GM19397 (cell line): ENCODE measurements at regions not wholly inside any gene's neighbourhood (a gene's known extent, or its start where the extent isn't known, plus 50 kb on each side); places are given as distances from the start of the nearest gene placed in this dataset.
"Not testable (repeated sequence)": the region's sequence is repeated elsewhere in the genome, so short reads cannot be mapped to it uniquely, and the experiment has no call there.

Experiments used
- ATAC-seq: cut with Tn5 transposase; IDR thresholded peaks from one replicate; pipeline ENCODE4 v1.9.1; 2021; ENCODE audit warnings: mild to moderate bottlenecking, moderate library complexity; ENCODE audit not compliant: unreplicated experiment

DNA sequence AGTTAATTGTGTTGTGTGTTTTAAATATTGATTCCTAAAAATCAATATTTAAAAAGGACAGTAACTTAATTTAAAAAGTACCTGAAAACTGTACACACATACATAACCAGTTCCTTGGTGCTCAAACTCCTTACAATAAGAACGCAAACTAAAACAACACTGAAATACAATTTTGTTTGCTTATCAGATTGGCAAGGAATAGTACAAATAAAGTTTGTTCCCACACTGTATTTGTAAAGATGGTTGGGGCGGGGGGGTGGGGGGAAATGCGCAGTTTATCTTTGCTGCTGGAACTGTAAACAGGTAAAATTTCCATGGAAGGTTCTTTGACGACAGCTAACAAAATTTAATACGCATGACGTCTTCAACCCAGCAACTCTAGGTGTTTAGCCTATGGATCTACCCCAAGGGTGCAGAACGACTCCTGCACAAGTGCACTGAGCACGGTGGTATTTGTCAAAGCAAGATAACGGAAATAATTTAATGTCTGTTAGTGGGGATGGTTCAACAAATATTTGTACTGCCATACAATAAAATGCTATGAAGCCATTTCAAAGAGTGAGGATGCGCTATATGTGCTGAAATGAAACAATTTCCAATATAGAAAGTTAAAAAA, 96.5 kb downstream of the ING1 start:
- ATAC-seq: no peak

DNA sequence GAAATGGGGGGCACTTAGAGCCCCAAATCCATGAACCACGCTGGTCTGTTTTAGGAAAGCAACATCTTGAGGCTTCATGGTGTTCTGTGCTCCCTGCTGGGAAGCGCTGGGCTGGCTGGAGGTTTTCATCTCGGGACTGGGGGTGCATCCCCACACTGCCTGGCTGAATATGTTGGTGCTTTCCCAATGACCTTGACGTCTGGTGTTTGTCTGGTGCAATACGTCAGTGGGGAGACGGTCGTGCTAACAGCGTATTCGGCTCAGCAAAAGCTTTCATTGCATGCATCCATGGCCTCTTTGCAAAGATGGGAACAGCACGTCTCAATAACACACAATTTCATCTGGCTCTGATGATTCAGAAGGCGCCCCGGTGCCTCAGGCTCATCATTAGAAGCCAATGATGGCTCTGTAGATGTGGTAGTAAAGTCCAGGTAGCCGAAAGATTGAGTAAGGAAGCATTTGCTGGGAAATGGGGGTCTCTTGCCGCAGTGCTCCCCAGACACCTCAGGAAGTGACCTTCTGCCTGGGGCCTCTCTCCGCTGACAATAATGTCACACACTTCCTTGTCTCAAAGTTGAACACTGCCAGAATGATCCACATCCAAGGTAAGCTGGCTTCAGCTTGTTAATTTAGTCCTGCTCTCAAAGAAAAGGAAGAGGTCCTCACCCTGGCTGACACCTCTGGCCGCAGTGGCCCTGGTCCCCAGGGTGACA, 97.7 kb downstream of the ING1 start:
- ATAC-seq: no peak

DNA sequence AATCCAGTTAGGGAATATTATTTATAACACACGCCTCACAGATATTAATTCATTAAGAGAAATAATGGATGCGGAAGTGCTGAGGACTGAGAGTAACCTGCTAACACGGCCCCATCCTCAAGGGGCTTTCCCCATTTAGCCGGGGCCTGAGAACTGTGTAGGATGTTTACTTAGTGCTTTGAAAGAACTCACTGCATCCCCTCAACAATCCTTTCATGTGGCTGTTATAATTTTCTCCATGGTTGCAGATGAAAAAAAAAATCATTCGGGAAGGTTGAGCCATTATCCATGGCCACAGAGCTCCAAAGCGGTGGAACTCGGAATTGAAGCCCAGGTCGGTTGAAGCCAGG, 98.2 kb downstream of the ING1 start:
- no peak for ATAC-seq

DNA sequence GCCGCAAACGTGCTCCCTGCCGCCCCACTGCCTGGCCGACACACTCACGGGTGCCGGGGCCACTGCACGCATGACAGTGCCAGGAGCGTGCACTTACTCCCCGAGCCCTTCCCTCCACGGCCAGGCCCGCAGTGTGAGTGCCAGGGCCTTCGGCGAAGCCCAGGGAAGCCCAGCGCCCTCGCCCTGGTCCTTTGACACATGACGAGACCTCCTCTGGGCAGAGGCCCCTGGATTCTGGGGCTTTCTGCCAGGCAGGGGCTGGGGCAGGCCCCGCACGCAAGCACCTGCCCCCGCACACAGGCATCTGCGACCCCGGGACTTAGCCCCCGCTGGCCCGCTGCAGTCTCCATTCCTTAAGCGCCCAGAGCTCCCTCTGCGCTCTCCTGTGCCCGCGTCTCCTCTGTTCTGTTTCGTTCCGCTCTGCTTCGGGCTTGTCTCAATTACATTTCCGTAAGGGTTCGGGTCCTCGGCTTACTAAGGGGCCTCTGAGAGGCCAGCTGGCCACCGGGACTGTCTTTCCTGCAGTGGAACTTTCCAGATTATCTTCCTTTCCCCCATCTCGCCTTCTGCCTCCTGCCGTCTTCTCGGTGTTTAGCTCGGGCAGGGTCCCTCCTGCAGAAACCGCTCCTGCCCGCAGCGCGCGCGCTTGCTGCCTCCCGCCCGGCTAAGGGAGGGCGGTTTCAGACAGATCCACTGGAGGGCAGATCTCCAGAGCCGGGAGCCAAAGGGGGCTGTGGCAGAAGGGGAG, 98.8 kb downstream of the ING1 start:
- ATAC-seq: no peak

DNA sequence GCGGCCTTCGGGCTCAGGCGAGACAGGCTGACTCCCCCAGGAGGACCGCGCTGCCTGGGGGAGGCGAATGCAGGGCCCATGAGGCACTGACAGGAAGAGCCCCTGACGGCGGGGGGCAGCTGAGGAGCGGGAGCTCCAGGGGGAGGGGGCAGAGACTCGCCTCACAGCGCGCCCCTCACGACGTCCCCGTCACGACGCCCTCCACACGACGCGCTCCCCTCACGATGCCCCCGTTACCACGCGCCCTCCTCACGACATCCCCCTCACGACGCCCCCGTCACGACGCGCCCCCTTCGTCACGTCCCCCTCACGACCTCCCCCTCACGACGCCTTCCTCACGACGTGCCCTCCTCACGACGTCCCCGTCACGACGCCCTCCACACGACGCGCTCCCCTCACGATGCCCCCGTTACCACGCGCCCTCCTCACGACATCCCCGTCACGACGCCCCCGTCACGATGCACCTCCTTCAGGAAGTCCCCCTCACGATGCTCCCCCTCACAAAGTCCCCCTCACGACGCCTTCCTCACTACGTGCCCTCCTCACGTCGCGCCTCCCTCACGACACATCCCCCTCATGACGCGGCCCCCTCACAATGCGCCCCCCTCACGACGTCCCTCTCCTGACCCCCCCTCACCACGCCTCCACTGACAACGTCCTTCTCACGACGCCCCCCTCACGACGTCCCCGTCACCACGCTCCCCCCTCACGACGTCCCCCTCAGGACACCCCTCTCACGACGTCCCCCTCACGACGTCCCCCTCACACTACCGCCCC, 99.6 kb downstream of the ING1 start:
- no peak for ATAC-seq

DNA sequence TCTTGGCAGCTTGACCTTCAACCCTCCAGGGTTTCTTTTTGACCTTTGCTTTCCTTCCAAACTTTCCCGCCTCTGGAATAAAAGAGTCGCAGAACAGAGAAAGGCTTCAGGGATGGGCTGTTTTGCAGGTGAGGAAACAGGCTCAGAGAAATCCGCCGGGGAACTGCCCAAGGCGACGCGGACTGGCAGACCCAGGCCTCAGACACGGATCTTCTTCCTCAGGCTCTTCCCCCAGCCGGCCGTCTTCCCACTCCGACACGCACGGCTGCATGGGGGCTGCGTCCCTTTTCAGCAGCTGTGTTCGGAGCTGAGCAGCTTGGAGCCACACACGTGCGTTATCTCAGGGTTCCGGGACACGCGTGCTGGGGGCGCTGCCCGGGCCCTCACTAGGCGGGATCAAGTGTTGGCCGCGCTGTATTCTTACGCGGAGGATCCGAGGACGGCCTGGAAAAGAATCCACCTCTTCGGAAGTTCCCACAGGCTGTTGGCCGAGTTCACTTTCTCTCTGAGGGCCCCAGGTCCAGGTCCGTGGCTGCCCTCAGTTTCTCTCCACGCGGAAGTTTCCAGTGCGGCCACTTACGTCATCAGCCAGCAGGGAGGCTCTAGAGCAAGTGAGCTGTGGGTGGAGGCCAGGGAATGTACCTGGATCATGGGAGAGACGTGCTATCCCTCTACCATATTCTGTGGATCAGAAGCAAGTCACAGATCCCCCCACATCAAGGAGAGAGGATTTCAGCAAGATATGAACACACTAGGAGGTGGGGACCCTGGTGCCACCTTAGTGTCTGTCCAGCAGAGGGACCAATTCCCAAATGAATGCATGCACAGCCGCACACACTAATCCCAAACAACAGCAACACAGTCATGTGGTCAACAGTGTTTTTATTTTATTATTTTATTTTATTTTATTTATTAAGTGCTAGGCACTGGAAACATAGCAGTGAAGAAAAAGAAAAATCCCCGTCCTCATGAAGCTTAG, 100.4 kb downstream of the ING1 start:
- no peak for ATAC-seq

DNA sequence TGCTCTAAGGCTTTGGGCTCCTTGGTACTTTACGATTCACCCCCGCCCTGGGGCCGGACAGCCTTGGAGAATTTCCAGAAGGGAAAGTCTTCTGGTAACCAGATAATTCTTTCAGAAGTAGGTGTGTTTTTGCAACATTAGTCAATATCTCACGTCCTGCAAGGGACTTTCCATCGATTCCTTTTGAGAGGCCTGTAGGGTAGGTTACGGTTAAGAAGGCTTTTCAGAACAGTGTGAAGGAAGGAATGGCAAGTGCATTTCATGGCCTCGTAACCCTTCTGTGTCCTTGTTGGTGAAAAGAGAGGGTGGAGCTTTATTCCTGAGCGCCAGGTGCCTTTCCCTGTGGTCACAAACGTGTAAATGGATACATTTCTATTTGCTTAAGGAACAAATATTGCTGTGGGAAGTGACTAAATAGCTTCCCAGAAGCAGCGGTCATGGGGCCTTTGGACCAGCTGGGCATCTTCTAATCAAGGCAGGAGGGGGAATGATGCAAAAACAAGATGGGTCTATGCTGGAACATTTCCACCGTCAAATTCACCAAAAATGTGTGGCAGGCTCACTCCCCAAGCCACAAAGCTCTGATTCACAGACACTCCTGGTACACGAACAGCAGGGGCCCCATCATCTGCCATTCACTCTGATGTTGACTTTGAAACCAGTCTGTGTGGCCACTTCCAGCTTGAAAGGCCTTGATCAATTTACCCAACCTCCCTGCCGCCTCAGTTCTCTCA, 99.2 kb downstream of the ANKRD10 start:
- no peak for ATAC-seq

DNA sequence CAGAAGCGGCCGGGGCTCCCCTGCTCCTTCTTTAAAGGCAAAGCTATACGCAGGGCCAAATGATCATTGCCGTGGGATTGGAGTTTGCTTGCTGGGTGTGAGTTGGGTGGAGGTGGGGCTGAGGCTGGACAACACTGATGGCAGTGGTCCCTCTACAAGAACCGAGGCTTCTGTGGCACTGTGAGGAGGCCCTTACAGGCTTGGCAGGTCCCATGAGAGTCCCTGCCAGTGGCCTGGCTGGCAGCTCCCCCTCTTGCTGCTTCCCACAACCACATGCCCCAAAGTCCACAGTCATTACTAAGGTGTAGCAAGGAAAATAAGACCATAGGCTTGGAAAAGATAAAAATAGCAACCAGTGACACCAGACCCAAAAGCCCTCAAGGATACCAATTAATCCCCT, 98.4 kb downstream of the ANKRD10 start:
- ATAC-seq: no peak

DNA sequence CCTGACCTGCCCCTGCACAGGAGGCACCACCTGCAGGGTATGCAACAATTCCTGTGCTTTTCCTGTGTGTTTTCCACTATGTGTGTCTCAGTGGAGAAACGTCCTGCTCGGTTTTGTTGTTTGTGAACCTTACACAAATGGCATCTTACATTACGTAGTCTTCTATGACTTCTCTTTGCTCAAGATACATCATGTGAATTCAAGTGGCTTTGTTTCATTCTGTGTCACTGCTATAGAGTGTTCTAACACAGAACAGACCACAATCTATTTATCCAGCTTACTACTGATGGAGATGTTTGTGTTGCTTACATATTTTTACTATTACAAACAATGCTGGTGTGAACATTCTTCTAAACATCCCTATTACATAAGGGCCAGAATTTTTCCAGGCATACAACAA, 97.7 kb downstream of the ANKRD10 start:
- ATAC-seq: no peak

DNA sequence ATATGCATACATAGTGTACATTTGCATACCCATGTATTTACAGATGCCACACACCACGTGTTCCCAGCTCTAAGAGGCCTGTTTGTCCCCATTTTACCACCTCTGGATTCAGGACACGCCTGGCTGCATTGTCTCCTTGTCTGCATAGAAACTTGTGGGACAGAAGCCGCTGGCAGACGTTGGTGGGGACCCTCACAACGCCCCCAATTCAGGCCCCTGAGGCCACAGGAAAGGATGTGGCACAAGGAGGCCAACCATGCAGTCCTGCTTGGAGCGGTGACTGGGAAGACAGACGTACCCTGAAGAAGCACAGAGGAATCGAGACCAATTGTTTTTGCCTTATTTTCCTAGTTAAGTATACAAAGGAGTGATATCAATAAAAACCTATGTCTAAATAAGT, 96.1 kb downstream of the ANKRD10 start:
- ATAC-seq: no peak

DNA sequence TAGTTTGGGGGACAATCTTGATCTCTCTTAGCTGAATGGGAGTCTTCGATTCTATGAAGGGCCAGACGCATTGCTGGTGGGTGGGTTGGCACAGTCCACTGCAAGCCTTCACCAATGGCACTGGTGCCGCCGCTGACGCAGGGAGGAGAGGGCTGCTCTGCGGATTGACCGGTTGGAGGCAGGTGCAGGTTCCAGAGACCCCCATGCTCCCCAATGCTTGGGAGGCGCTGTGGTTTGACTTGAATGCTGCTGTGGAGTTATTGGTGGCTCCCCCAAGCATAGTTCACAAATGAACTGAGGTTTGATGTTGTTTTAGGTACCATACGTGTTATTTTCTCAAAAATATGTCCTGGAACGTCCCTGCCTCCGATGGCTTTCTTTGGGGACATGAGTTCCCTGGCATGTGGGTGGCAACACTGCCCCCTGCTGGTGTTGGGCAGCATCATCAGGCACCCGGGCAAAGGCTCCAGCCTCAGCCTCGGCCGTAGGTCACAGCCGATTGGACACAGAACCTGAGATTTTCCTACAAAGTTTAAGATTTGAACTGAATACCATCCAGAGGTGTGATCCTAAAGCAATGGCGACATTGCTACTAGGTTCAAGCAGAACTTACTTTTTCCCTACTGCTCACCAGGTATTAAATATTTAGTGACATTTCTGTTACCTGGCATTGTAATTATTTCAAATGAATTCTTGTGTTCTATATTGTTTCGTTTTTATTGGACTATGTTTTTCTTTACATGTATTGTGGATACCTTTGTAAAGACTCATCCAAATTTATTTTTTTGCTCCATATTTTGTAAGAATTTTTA, 95.5 kb downstream of the ANKRD10 start:
- peak; percentile 87 for ATAC-seq

DNA sequence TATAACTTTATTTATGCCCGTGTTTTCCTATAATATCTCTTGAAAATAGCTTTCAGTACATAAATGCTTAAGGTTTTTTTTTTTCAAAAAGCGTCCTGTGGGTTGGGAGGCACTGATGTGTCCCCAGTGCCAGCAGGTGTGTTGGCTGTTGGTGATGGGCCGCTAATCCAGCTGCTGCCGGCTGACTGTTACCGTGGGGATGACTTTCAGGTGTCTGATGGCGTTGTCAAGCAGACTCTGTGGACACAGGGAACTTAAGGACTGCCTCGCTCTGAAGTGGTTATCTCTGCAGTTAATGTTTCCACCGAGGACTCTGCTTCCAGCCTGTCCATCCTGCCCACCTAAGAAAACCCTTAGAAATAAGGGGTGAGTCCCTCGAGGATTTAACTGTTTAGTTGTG, 94.5 kb downstream of the ANKRD10 start:
- no peak for ATAC-seq

DNA sequence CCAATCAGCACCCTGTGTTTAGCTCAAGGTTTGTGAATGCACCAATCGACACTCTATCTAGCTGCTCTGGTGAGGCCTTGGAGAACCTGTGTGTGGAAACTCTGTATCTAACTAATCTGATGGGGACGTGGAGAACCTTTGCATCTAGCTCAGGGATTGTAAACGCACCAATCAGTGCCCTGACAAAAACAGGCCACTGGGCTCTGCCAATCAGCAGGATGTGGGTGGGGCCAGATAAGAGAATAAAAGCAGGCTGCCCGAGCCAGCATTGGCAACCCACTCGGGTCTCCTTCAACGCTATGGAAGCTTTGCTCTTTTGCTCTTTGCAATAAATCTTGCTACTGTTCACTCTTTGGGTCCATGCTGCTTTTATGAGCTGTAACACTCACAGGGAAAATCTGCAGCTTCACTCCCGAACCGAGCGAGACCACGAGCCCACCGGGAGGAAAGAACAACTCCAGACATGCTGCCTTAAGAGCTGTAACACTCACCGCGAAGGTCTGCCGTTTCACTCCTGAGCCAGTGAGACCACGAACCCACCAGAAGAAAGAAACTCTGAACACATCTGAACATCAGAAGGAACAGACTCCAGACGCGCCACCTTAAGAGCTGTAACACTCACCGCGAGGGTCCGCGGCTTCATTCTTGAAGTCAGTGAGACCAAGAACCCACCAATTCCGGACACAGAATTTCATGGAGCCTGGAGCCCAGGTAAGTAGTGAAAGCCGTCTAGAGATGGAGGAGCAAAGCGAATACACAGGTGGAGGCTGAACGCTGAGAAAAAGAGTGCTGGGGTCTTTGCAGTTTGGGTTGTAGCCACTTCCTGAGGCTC, 92.8 kb downstream of the ANKRD10 start:
- not testable (repeated sequence) for ATAC-seq

DNA sequence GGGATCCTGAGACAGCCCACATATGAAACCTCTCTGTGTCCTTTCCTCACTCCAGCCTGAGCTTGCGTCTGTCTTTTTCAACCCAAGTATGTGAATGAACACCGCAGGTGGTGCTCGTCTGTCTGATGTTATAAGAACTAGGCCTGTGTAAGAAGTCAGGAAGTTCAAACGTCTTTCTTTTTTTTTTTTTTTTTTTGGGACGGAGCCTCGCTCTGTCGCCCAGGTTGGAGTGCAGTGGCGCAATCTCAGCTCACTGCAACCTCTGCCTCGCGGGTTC, 92.3 kb downstream of the ANKRD10 start:
- no peak for ATAC-seq

DNA sequence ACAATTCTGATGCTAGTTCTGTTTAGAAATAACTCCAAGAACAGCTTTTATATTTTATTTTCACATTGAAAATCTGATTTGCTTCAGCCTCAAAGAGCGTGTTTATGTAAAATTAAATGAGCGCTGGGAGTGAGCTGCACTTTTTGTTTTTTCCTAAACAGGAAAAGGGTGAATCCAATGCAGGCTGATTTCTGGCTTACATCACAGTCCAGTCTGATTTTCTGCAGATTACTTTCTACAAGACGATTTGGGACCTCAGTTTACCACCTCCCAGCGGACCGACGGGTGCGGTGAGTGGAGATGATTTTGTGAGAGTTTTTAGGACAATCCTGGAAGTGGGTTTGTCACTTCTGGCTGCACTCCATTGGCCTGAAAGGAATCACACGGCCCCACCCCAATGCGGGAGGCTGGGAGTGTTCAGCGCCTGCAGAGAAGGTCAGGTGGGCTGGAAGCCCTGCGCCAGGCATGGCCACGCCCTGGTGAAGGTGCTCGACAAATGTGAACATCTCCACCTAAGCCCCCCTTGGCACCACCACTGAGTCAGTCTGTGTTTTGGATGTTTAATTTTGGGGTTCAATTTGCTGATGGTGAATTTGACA, 90.1 kb downstream of the ANKRD10 start:
- no peak for ATAC-seq

DNA sequence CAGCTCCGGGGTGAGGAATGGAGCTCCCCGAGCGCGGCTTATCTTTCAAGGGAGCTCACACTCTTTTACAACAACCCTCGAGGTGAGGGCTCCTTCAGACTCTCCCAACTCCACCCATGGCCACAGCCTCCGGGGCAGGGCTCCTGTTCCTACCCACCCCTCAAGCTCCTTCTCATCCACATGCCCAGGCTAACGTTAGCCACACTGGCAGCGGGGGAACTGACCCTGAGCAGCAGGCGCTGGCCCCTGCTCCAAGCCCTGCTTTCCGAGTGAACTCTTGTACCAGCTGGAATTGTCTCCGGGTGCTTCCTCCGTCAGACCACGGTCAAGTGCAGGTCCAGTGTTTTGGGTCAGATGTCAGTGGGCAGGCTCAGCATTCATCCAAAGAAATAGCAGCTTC, 89.4 kb downstream of the ANKRD10 start:
- no peak for ATAC-seq

DNA sequence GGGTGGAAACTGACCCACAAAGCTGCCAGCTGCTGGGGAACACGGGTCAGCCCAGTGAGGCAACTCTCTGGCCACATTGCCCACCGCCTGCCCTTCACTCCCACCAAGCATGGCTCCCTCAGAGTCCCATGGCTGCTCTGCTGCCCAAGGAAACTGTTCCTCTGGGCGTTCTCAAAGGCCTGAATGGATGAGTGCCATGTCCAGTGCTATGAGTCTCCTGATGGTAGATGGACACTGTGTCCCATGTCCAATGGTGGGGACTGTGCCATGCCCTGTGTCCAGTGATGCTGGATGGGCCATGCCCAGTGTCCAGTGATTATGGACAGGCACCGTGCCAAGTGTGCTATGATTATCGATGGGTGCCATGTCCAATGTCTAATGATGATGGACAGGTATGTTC, 88.8 kb downstream of the ANKRD10 start:
- ATAC-seq: no peak
